ENCODE measurements at regions not wholly inside any gene's neighbourhood (a gene's known extent, or its start where the extent isn't known, plus 50 kb on each side); places are given as distances from the start of the nearest gene placed in this dataset.

DNA sequence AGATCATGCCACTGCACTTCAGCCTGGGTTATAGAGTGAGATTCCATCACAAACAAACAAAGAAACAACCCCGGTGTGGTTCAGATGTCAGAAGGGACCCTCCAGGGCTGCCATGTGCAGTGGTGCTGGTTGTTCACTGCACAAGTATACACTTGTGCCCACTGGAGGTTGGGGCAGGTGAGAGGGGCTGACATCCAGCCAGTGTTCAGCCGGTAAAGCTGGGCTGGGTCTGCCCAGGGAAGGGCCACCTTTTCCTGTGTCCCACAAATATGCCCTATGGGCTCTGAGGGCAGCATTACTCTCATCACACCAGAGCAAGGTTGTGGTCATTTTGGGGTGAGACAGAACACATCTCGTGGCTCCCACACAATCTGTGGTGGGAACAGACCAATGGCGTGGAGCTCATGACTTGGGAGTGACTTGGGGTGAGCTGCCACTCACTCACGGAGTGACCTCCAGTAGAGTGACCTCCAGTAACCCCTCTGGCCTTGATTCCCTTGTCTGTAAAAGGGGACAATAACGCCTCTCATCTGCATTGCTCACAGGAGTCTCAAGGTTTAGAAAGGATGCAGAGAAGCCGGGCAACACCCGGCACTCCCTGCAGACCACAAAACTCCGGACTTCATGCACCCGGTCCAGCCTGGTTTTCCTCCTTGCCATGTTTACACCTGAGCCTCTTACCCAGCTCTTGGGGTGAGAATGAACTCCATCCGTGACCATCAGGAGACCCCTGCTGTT, 69.0 kb upstream of the VRK1 start:
- no peak for DNase-seq (ENCODE audit: low spot score)

DNA sequence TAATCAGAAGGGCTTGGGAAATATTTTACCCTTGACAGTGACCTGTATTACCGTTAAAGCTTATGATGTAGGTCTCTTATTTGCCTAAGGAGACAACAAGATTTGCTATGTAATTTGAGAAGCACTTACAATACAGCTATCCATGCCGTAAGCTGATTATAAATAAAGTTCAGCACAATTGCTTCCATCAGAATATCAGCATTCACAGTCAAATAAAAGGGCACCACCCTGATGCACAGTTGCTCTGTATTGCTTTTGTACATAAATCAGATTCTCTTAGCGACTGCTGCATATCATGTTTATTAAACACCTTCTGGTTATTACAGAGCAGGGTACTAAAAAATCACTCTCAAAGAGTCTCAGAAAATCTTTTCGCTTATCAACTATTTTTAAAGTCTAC, 67.3 kb upstream of the VRK1 start:
- no peak for DNase-seq (ENCODE audit: low spot score)

DNA sequence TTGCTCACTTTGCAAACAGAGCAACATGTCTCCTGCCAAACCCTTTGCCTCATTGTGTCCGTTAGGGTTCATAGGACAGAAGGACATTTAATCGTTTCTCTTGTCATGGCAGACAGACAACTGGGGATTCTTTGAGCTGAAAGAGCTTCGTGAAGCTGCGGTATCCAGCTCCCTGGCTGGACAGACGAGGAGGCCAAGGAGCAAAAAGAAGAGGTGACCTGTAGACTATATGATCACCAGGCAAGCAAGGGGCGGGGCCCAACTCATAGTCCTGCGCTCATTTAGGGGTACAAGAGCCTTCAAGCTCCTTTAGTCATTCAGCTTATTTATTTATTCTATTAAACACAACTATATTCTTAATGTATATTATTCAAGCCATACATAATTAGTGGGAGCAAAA, 66.8 kb upstream of the VRK1 start:
- no peak for DNase-seq (ENCODE audit: low spot score)

DNA sequence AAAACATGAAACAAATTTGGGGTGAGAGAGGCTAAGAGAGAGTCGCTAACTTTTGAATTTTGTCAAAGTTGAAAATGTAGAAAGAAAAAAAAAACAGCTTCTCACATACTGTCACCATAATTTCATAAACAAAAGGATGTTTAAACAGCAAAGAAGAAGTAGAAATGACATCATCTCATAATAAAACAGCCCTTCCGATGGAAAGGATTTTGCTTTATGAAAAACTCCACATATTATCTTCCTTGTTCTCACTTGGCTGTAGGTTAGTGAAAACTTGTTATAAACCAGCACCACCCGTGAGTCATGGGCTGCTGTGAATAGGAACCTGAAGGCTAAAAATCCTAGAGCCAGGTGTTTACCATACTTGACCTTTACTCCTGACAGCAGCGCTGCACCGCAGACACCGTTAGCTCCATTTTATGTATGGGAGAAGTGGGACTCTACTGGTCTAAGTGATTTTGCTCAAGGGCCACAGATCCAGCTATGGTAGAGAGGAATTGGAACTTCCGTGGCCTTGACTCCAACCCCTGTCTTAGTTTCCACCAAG, 63.0 kb upstream of the VRK1 start:
- no peak for DNase-seq (ENCODE audit: low spot score)

DNA sequence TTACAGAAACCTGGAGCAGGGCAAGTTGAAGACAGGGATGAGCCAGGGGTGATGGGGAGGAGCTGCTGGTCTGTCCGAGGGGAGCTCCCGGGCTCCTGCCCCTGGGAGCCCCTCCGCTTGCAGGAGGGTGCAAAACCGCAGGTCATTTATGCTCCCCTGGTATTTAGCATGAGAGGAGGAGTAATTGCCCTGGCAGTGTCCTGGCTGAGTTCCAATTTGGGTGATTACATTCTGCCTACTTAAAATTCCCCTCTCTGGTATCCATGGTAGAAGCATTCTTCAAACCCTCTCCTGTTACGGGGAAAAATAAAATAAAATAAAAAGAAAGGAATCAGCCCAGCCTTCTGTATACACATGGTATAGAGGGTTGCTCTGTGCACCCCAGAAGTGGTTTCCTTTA, 61.7 kb upstream of the VRK1 start:
- DNase-seq (ENCODE audit: low spot score), result no peak

DNA sequence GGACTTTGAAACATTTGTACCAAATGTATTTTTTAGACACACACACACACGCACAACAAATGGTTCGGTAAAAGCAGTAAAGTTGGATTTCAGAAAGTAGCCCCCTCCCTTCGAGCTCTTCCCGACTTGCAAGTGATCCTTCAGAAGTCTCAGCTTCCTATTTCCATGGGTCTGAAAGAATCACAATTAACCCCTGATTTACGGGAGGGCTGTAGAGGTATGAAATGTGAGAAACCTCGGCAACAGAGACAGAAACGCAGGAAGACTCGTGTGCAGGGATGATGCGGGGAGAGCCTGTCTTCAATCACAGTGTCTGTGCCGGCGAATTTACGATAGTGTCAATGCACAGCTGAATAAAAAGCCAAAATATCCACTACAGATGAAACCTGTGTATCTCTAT, 60.7 kb upstream of the VRK1 start:
- no peak for DNase-seq (ENCODE audit: low spot score)

DNA sequence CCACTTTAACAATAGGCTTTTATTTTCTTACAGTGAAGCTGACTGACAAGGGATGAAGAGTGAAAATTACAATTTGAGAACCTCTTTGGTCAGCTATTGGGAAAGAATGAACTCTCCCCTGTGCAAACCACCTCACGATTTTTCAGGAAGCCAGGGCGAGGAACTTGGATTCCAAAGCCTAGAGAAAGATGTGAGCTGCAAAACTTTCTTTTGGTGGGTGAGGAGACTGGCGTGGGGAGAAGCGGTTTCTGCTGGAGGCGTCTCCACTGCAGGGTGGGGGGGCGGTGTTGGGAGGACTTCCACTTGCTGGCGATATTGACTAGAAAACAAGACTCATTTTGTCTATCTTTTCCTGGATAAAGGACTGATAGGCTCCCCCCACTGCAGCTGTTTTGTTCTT, 59.3 kb upstream of the VRK1 start:
- no peak for DNase-seq (ENCODE audit: low spot score)

DNA sequence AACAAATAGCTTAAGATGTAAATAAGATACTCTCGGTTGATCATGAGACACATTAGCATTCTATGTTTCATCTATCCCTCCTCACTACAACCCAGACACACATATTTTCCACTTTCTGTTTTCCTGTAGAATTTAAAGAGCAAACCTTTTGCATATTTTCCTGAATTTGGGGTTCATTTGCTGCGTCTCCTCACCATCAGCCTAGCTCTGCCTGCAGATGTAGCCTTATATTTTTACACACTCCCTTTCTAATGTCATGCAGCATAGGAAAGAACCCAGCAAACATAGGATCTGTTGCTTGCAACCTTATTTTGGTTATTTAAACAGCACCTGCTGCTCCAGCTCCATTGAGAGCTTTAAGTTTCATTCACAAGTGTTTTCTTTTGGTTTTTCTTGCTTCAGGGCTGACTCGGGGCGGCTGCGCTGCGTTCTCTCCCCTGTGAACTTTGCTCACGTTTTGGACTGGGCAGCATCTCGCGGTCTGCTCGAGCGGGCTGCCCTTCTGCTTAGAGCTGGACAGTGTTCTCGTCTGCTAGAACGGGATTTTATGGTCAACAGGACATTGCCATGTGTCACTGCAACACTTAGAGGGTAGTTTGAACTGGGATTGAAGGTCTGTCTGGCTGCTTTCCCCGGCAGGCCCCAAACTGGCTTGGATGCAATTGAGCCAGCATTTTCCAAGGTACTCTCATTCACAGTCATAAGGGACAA, 57.8 kb upstream of the VRK1 start:
- DNase-seq (ENCODE audit: low spot score), result no peak

DNA sequence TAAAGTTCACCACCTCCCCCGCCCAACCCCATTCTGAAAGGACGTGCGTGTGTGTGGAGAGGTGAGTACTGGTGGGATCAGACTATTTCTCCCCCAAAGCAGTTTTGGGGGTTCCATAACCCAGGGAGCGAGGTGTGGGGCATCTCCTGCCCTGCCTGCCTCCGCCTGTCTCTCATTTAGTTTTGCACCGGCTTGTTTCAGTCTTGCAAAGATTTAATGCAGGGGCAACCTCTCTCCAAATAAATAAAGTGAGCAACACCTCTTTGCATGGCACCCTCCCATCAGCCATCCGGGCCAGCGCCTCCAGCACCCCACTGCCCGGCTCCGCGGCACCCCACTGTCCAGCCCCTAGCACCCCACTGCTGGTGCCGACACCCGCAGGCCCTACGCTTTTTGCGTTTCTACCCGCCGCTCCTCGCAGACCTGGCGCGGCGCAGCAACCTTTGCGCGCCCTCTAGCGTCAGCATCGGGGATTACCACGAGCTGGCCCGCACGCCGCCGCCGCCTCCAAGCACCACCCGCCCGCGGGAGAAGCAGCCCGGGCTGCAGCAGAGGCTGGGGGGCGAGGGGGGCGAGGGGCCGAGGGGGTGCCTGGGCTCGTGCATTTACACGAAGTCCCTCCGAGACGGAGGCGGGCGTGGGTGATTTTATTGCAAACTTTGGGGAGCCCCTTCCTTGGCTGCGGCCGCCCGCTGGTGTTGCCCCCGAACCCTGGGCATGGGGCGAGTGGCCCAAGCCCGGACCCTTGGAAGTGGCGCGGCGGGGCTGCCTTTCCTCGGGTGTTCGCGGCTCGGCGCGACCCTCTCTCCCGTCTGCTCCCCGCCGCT, 55.8 kb upstream of the VRK1 start:
- peak; percentile 50 for DNase-seq (ENCODE audit: low spot score)

DNA sequence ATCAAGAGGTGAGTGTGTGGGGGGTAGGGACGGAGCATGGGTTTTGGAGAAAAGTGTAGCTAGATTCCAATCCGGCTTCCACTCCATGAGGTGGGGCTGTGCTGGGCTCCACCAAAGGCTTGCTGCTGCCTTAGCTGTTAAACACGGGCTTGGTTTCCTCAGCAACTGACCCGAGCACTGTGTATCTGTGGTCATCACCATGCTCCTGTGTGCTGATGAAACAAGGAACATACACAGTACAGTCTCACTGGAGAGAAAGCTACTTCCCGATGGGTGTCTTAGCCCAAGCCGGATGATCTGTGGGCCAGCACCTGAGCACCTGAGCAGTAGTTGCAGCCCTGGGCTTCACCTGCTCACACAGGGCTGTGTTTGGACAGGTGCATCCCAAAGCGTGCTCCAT, 52.9 kb upstream of the VRK1 start:
- no peak for DNase-seq (ENCODE audit: low spot score)

DNA sequence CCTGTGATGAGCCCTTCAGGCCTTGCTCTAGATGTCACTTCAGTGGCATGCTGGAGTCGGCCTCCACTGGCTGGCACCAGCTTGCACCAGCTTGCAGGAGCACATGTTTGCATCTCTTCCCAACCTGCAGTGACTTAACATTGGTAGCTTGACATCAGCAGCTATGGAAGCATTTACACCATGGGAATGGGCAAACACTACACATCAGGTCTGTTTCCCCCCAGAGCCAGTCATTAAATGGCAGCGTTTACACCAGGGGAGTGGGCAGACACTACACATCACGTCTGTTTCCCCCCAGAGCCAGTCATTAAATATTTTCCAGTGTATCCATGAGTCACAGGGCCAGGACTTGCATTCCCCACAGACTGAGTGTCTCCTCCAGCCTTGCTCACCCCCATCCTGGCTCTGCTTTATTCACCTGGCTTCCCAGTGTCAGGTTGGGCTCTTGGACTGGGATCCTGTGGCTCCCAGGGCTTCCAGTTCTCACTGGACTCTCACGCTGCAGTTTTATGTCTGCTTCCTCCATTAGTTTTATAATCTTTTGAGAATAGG, 51.6 kb upstream of the VRK1 start:
- DNase-seq (ENCODE audit: low spot score), result no peak

DNA sequence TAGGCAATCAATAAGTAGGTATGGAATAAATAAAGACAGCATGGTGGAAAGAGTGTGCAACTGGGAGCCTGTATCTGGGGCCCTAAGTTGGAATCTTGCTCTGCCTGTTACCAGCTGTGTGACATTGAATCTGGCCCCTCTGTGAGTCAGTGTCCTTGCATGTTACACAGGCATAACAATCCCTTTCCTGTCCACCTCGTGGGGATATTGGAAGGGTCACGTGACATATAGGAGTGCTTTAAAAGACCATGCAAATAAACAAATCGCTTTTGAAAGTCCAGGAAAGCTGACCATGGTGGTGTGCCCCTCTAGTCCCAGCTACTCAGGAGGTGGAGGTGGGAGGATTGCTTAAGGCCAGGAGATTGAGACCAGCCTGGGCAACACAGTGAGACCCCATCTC, 51.1 kb upstream of the VRK1 start:
- DNase-seq (ENCODE audit: low spot score), result peak; percentile 11

DNA sequence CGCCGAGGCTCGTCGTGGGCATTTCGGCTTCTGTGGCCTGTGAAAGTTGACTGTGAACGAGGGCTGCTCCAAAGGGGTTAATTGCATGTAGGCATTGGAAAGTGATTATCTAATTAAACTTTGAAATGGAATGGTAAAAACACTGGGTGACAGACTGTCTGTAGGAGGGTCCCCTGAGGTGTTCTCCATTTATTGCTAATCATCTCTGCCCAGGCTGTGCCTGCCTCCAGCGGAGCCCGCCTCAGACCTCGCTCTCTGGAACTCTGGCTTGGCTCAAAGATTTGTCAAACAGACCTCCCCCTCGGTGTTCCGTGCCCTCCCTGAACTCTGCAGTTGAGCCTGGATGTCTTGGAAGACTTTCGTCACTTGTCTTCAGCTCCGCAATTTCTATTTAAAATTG, 50.2 kb upstream of the VRK1 start:
- DNase-seq (ENCODE audit: low spot score), result no peak
